ENCODE measurements at regions not wholly inside any gene's neighbourhood (a gene's known extent, or its start where the extent isn't known, plus 50 kb on each side); places are given as distances from the start of the nearest gene placed in this dataset.

- TF ChIP-seq EZH2phosphoT487 (IDR thresholded peaks at IDR 0.05; ENCODE audit: borderline replicate concordance, low read depth, low read length) (no peak), CTCF (conservative IDR thresholded peaks at IDR 0.05; ENCODE audit: low read length) (no peak)
Observed at GRCh38 chr6:147117580-147117979, 86.6 kb upstream of the STXBP5 start.
